ENCODE measurements at regions not wholly inside any gene's neighbourhood (a gene's known extent, or its start where the extent isn't known, plus 50 kb on each side); places are given as distances from the start of the nearest gene placed in this dataset.

DNA sequence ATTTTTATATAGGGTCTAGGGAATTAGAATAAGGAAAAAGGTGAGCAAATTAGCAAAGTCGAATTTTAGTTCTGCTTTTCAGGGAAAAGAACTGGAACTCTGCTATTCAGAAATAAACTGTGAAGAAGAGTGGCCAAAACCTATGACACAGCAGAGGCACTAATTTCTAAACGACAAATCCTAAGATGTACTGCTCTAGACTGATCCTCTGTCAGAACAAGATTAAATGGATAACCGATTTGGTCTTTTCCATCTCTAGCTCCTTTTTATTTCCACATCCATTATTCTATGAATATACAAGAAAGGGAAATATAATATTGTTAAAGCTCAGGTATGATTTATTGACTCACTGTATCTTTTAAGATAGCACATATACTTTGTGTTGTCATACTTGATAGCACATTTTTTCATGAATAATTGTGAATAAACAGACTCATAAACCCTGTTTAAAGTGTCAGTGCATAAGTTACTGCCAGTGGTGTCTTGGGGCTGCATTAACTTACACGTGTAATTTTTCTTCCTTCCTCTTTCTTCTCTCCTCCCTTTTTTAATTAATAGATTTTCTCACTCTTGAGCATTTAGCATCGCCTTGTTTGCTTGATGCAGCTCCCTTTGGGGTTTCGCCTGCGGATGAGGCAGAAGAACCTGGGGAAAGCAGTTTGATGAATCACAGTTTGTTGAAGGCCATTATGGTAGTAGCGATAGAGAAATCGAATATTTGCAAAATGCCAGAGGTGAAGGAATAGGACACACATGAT lies 496.6 kb downstream of the ADGRL2 start:
- TF ChIP-seq, protein P1, sequence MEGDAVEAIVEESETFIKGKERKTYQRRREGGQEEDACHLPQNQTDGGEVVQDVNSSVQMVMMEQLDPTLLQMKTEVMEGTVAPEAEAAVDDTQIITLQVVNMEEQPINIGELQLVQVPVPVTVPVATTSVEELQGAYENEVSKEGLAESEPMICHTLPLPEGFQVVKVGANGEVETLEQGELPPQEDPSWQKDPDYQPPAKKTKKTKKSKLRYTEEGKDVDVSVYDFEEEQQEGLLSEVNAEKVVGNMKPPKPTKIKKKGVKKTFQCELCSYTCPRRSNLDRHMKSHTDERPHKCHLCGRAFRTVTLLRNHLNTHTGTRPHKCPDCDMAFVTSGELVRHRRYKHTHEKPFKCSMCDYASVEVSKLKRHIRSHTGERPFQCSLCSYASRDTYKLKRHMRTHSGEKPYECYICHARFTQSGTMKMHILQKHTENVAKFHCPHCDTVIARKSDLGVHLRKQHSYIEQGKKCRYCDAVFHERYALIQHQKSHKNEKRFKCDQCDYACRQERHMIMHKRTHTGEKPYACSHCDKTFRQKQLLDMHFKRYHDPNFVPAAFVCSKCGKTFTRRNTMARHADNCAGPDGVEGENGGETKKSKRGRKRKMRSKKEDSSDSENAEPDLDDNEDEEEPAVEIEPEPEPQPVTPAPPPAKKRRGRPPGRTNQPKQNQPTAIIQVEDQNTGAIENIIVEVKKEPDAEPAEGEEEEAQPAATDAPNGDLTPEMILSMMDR (IDR thresholded peaks at IDR 0.05): no peak
- TF ChIP-seq POLR2A (IDR thresholded peaks at IDR 0.05): no peak
